GM23338 (cell line): ENCODE measurements at regions not wholly inside any gene's neighbourhood (a gene's known extent, or its start where the extent isn't known, plus 50 kb on each side); places are given as distances from the start of the nearest gene placed in this dataset.

Experiments
- ATAC-seq: fragments of 200-7000 bp; cut with Tn5 transposase; 3 replicates; pipeline ENCODE4 v1.9.1; 2020
- DNase-seq: peaks from one replicate; pipeline ENCODE4 v3.0.0-alpha.2; 2015; ENCODE audit warnings: low spot score
- H2AFZ ChIP-seq: fragments of 200-600 bp; sonication (generic); 2 replicates; pipeline ENCODE4 v1.8.0; 2016; ENCODE audit warnings: antibody characterized with exemption, mild to moderate bottlenecking, moderate library complexity
- H3F3A ChIP-seq: fragments of 200-600 bp; sonication (generic); replicated peaks from 2 replicates; pipeline ENCODE4 v1.8.0; 2017; ENCODE audit warnings: antibody characterized with exemption, mixed run types, low read depth
- H3K27ac ChIP-seq: fragments of 200-600 bp; sonication (generic); 2 replicates; pipeline ENCODE4 v1.6.1; 2016; ENCODE audit warnings: low read depth
- H3K27me3 ChIP-seq: fragments of 200-600 bp; sonication (generic); 2 replicates; pipeline ENCODE4 v1.8.0; 2016; ENCODE audit warnings: mild to moderate bottlenecking, mixed run types, moderate library complexity; ENCODE audit not compliant: insufficient read depth
- H3K36me3 ChIP-seq: fragments of 200-600 bp; sonication (generic); 2 replicates; pipeline ENCODE4 v1.8.0; 2016; ENCODE audit warnings: mild to moderate bottlenecking; ENCODE audit not compliant: insufficient read depth
- H3K4me1 ChIP-seq: fragments of 200-600 bp; sonication (generic); 2 replicates; pipeline ENCODE4 v1.8.0; 2016; ENCODE audit warnings: mild to moderate bottlenecking, moderate library complexity; ENCODE audit not compliant: insufficient read depth
- H3K4me2 ChIP-seq: fragments of 200-600 bp; sonication (generic); 2 replicates; pipeline ENCODE4 v1.7.1; 2017; ENCODE audit warnings: mixed run types
- H3K4me3 ChIP-seq: fragments of 200-600 bp; sonication (generic); 2 replicates; pipeline ENCODE4 v1.6.1; 2016; ENCODE audit warnings: mixed run types
- H3K79me2 ChIP-seq: fragments of 200-600 bp; sonication (generic); replicated peaks from 2 replicates; pipeline ENCODE4 v1.8.0; 2017; ENCODE audit warnings: mild to moderate bottlenecking; ENCODE audit not compliant: insufficient read depth
- H3K9me2 ChIP-seq: fragments of 200-600 bp; sonication (generic); 2 replicates; pipeline ENCODE4 v1.8.0; 2017; ENCODE audit not compliant: insufficient read depth
- H4K20me1 ChIP-seq: fragments of 200-600 bp; sonication (generic); replicated peaks from 2 replicates; pipeline ENCODE4 v1.8.0; 2017; ENCODE audit warnings: mild to moderate bottlenecking; ENCODE audit not compliant: insufficient read depth
- H3K27ac Mint-ChIP-seq: 2 replicates; pipeline ENCODE4 v1.8.0; 2020; ENCODE audit warnings: inconsistent platforms, mild to moderate bottlenecking, moderate library complexity, mixed read lengths
- H3K27me3 Mint-ChIP-seq: 3 replicates; pipeline ENCODE4 v1.8.0; 2022; ENCODE audit warnings: low read depth, mild to moderate bottlenecking, moderate library complexity, mixed read lengths, inconsistent platforms; ENCODE audit not compliant: insufficient read depth, poor library complexity
- H3K36me3 Mint-ChIP-seq: 3 replicates; pipeline ENCODE4 v1.8.0; 2021; ENCODE audit warnings: low read depth, mild to moderate bottlenecking, inconsistent platforms, moderate library complexity, mixed read lengths
- H3K4me1 Mint-ChIP-seq: 3 replicates; pipeline ENCODE4 v1.8.0; 2020; ENCODE audit warnings: mild to moderate bottlenecking, inconsistent platforms, mixed read lengths
- H3K4me3 Mint-ChIP-seq: 3 replicates; pipeline ENCODE4 v1.8.0; 2021; ENCODE audit warnings: moderate library complexity, mild to moderate bottlenecking, inconsistent platforms, mixed read lengths
- H3K9me3 Mint-ChIP-seq: 3 replicates; pipeline ENCODE4 v1.8.0; 2020; ENCODE audit warnings: moderate library complexity, mild to moderate bottlenecking, inconsistent platforms, mixed read lengths
- CREB1 ChIP-seq: fragments of 250-450 bp; sonication (Bioruptor Pico); IDR thresholded peaks from 2 replicates; pipeline ENCODE4 v1.5.0; 2020; ENCODE audit warnings: low read depth, mild to moderate bottlenecking, moderate library complexity
- CTCF ChIP-seq, 2 experiments: fragments of 200-600 bp in 1 of 2; sonication (generic) in 1 of 2; conservative IDR thresholded peaks; 2 replicates each; pipeline versions ENCODE4 v1.5.1 to v1.6.1; 2016 to 2017; ENCODE audit warnings: antibody characterized with exemption in 2 of 2, low read depth in 2 of 2, mild to moderate bottlenecking in 2 of 2, moderate library complexity in 1 of 2
- ETS1 ChIP-seq: IDR thresholded peaks from 2 replicates; pipeline ENCODE4 v1.6.1; 2016; ENCODE audit warnings: antibody characterized with exemption
- EZH2 ChIP-seq: fragments of 200-600 bp; sonication (generic); IDR thresholded peaks from one replicate; pipeline ENCODE4 v1.8.0; 2017; ENCODE audit warnings: antibody characterized with exemption, mild to moderate bottlenecking, low read depth; ENCODE audit not compliant: unreplicated experiment
- EZH2phosphoT487 ChIP-seq: fragments of 200-600 bp; sonication (generic); IDR thresholded peaks from one replicate; pipeline ENCODE4 v1.8.1; 2018; ENCODE audit warnings: antibody characterized with exemption; ENCODE audit not compliant: unreplicated experiment
- JUNB ChIP-seq: IDR thresholded peaks from one replicate; pipeline ENCODE4 v1.6.1; 2016; ENCODE audit warnings: antibody characterized with exemption; ENCODE audit not compliant: unreplicated experiment
- NANOG ChIP-seq: IDR thresholded peaks from 2 replicates; pipeline ENCODE4 v1.6.1; 2016; ENCODE audit warnings: antibody characterized with exemption, borderline replicate concordance
- POLR2AphosphoS5 ChIP-seq: IDR thresholded peaks from 2 replicates; pipeline ENCODE4 v1.6.1; 2016; ENCODE audit warnings: antibody characterized with exemption, low read depth
- REST ChIP-seq: IDR thresholded peaks from one replicate; pipeline ENCODE4 v1.6.1; 2018; ENCODE audit warnings: antibody characterized with exemption; ENCODE audit not compliant: unreplicated experiment
- STAT1 ChIP-seq: IDR thresholded peaks from one replicate; pipeline ENCODE4 v1.6.1; 2016; ENCODE audit warnings: antibody characterized with exemption; ENCODE audit not compliant: unreplicated experiment
- ZNF114 ChIP-seq: fragments of 250-450 bp; sonication (Bioruptor Pico); IDR thresholded peaks from 2 replicates; pipeline ENCODE4 v1.5.0; 2020; ENCODE audit warnings: mild to moderate bottlenecking, moderate library complexity
- ZNF331 ChIP-seq: fragments of 250-450 bp; sonication (Bioruptor Pico); IDR thresholded peaks from 2 replicates; pipeline ENCODE4 v1.5.0; 2020; ENCODE audit warnings: low read depth, mild to moderate bottlenecking, moderate library complexity
- ZNF462 ChIP-seq: fragments of 250-450 bp; sonication (Bioruptor Pico); IDR thresholded peaks from 2 replicates; pipeline ENCODE4 v1.5.0; 2020; ENCODE audit warnings: mild to moderate bottlenecking, moderate library complexity

GRCh38 chr4:126482311-126482710, 1150.4 kb upstream of the INTU start:
- DNase-seq: no peak
- H3K79me2 ChIP-seq: no peaks in the 10 kb centered on the region
- no peaks in the 10 kb centered on the region for H3K36me3 ChIP-seq
- H2AFZ ChIP-seq: no peak overlapping the region
- Mint-ChIP-seq H3K27me3 (peaks cover 2% of the 10 kb centered on the region), H3K4me3 (no peak overlapping the region), H3K36me3 (no peaks in the 10 kb centered on the region), H3K9me3 (no peaks in the 10 kb centered on the region; the same call in 2 of the 3 replicates), H3K27ac (no peak overlapping the region), H3K4me1 (no peaks in the 10 kb centered on the region)
- no peaks in the 10 kb centered on the region for H4K20me1 ChIP-seq
- no peak for ATAC-seq
- H3K9me2 ChIP-seq: no peaks in the 10 kb centered on the region
- no peaks in the 10 kb centered on the region for H3K27me3 ChIP-seq
- no peaks in the 10 kb centered on the region for H3K4me1 ChIP-seq
- no peak overlapping the region for H3K4me3 ChIP-seq
- H3K27ac ChIP-seq: no peak overlapping the region
- TF ChIP-seq ETS1: no peak
- TF ChIP-seq POLR2AphosphoS5: no peak
- TF ChIP-seq STAT1: no peak
- no peak for TF ChIP-seq REST
- TF ChIP-seq EZH2: no peak
- TF ChIP-seq ZNF331 (CRISPR knock-in tag): no peak
- no peak for TF ChIP-seq ZNF114 (CRISPR knock-in tag)
- no peak for TF ChIP-seq JUNB
- TF ChIP-seq EZH2phosphoT487: no peak
- no peak for TF ChIP-seq CREB1
- no peak for TF ChIP-seq NANOG
- no peak for TF ChIP-seq ZNF462
- no peak for TF ChIP-seq CTCF (conservative IDR thresholded peaks at IDR 0.05; ENCODE audit: low read depth in 2 of 2)
- H3F3A ChIP-seq: no peaks in the 10 kb centered on the region
- no peak overlapping the region for H3K4me2 ChIP-seq
